ENCODE measurements at regions not wholly inside any gene's neighbourhood (a gene's known extent, or its start where the extent isn't known, plus 50 kb on each side); places are given as distances from the start of the nearest gene placed in this dataset.

GRCh38 chr1:232279909-232280400 lies 350.0 kb downstream of the SIPA1L2 start:
- TF ChIP-seq CTCF (conservative IDR thresholded peaks at IDR 0.05; ENCODE audit: low read depth, low read length) = no peak
- TF ChIP-seq FOS (IDR thresholded peaks at IDR 0.05; ENCODE audit: low read depth, low read length) = no peak
- no peak for TF ChIP-seq POLR2A (IDR thresholded peaks at IDR 0.05; ENCODE audit: low read depth, low read length)
- TF ChIP-seq CEBPB (IDR thresholded peaks at IDR 0.05; ENCODE audit: low read depth, low read length) = no peak

Measured in IMR-90 (cell line).